Prostate gland (tissue), 2 donors: ENCODE measurements at regions not wholly inside any gene's neighbourhood (a gene's known extent, or its start where the extent isn't known, plus 50 kb on each side); places are given as distances from the start of the nearest gene placed in this dataset.

Experiments
- DNase-seq: peaks from one replicate; pipeline ENCODE4 v3.0.0-alpha.2; 2019; ENCODE audit warnings: low spot score
- H3K27ac ChIP-seq, 2 donors: fragments of 200-600 bp; sonication (generic); 2 replicates each; pipeline ENCODE4 v1.5.1; 2017 to 2019
- H3K27me3 ChIP-seq: fragments of 200-600 bp; sonication (generic); replicated peaks from 2 replicates; pipeline ENCODE4 v1.5.1; 2019; ENCODE audit not compliant: insufficient read depth
- H3K36me3 ChIP-seq, 2 donors: fragments of 200-600 bp; sonication (generic); 1 replicate in 1 of 2; 2 replicates in 1 of 2; pipeline versions ENCODE4 v1.5.1 to v1.8.1; 2017 to 2019
- H3K4me1 ChIP-seq: fragments of 200-600 bp; sonication (generic); replicated peaks from 2 replicates; pipeline ENCODE4 v1.5.1; 2019
- H3K4me3 ChIP-seq, 2 donors: fragments of 200-600 bp; sonication (generic); 2 replicates each; pipeline ENCODE4 v1.5.1; 2017 to 2019
- H3K9me3 ChIP-seq: fragments of 200-600 bp; sonication (generic); 2 replicates; pipeline ENCODE4 v1.5.1; 2017
- CTCF ChIP-seq, 4 experiments: fragments of 200-600 bp in 2 of 4; fragments of 450-650 bp in 2 of 4; sonication (generic) in 2 of 4; IDR thresholded peaks; 1 replicate in 3 of 4; 2 replicates in 1 of 4; pipeline ENCODE4 v1.5.1; 2016 to 2019; ENCODE audit warnings: antibody characterized with exemption in 4 of 4, mild to moderate bottlenecking in 2 of 4, moderate library complexity in 2 of 4
- POLR2A ChIP-seq: fragments of 450-650 bp; IDR thresholded peaks from one replicate; pipeline ENCODE4 v1.6.1; 2016; ENCODE audit warnings: antibody characterized with exemption, mild to moderate bottlenecking
- POLR2AphosphoS5 ChIP-seq: sonication (generic); formaldehyde crosslinking; IDR thresholded peaks from one replicate; pipeline ENCODE4 v1.6.1; 2017; ENCODE audit warnings: antibody characterized with exemption
- WGBS: methylation state at CpG from one replicate; pipeline ENCODE4 v1.1.5; 2018; 5-methylcytosine and 5-hydroxymethylcytosine counted together
- intact Hi-C: fragments of 100-400 bp; cut with DNase I; formaldehyde crosslinking; loops from one replicate; pipeline ENCODE4 v1.14.2; 2022

DNA sequence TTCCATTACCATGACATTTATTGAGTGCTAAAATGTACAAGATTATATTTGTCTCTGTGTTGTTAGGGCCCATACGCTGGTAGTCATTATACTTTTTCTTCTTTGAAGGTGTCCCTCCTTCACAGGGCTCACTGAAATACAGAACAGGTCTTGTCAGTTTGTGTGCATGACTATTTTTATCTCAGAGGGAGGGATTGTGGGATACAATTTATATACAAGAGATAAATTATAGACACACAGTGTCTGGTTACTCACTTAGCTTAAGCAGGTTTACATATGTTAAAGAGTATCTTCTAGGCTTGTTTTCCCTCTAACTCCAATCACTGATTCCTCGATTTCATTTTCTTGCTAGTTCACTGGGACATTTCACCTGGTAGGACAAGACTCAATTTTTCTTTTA lies 143.3 kb upstream of the GUCY1A1 start:
- H3K36me3 ChIP-seq: no peaks in the 10 kb centered on the region
- H3K4me1 ChIP-seq: no peaks in the 10 kb centered on the region
- peak overlapping the region in 1 of 2 donors; percentile 33 for H3K27ac ChIP-seq
- no peaks in the 10 kb centered on the region for H3K27me3 ChIP-seq
- no peak overlapping the region for H3K4me3 ChIP-seq
- no peak for TF ChIP-seq POLR2AphosphoS5
- no peak for TF ChIP-seq CTCF (IDR thresholded peaks at IDR 0.05)
- TF ChIP-seq POLR2A: no peak
- DNase-seq: no peak
- WGBS: 26% methylated on average over 2 of the region's 2 CpGs
- H3K9me3 ChIP-seq: no peaks in the 10 kb centered on the region
- intact Hi-C loops: loop anchor here (10.0 kb wide), 3 partner anchors 79 to 261 kb away; partner anchors contain the start of gene GUCY1A1

GRCh38 chr4:155522201-155522600 lies 144.4 kb upstream of the GUCY1A1 start:
- TF ChIP-seq POLR2A (no peak), CTCF (IDR thresholded peaks at IDR 0.05) (no peak), POLR2AphosphoS5 (no peak)
- DNase-seq: no peak
- Histone ChIP-seq H3K4me1 (no peaks in the 10 kb centered on the region), H3K27me3 (no peaks in the 10 kb centered on the region), H3K36me3 (no peaks in the 10 kb centered on the region), H3K27ac (no peak overlapping the region), H3K9me3 (no peaks in the 10 kb centered on the region), H3K4me3 (no peak overlapping the region)
- intact Hi-C loops: loop anchor here (10.0 kb wide), 3 partner anchors 77 to 263 kb away; partner anchors contain the start of gene GUCY1A1
- WGBS: 65% methylated on average over 2 of the region's 2 CpGs

DNA sequence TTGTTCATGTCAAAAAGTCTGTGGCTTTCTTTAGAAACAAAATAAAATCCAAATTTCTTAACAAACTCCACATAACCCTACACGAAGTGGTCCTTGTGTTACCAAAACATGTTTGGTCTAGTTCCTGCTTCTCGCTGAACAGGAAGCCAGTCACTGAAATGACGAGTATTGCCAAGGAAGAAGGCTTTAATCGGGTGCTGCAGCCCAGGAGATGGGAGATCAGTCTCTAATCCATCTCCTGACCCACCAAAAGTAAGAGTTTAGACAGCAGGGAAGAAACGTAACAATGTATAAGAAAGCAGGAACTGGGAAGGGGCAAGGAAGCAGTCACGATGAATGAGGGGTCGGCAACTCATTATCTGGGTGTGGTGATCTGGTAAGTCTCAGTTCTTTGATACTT lies 144.6 kb upstream of the MAP9 start:
- TF ChIP-seq POLR2A: no peak
- TF ChIP-seq POLR2AphosphoS5: no peak
- no peak for TF ChIP-seq CTCF (IDR thresholded peaks at IDR 0.05)
- Histone ChIP-seq H3K27ac (no peak overlapping the region), H3K9me3 (no peaks in the 10 kb centered on the region), H3K4me3 (no peak overlapping the region), H3K36me3 (no peaks in the 10 kb centered on the region), H3K27me3 (no peaks in the 10 kb centered on the region), H3K4me1 (no peaks in the 10 kb centered on the region)
- DNase-seq: no peak
- intact Hi-C loops: loop anchor here (10.0 kb wide), 3 partner anchors 77 to 263 kb away; partner anchors contain the start of gene GUCY1A1
- WGBS: 79% methylated on average over 7 of the region's 7 CpGs

DNA sequence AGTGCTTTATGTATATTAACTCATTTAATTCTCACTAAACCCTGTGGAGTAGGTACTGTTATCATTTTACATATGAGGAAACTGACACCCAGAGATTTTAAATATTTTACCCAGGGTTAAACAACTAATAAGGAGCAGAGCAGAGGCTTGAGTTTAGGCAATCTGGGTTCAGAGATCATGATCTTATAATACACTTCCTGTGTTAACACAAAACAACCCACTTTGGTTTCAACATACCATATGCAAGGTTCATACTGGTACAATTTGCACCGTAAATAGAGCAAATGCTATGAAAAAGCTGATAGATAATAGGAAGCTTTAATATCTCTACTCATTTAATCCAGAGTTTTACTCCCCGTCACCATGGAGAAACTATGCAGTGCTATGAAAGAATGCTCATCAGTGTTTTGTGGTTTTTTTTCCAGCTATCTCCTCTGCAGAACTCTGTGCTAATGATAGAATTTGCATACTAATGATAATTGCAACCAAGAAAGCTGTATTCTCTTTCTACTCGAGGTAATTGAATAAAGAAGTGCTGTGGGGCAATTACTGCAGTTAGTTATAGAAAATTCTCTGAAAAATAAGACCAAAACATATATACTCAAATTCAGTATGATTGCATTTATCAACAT lies 138.8 kb upstream of the MAP9 start:
- TF ChIP-seq POLR2A (no peak), POLR2AphosphoS5 (no peak), CTCF (IDR thresholded peaks at IDR 0.05) (no peak)
- no peaks in the 10 kb centered on the region for H3K27me3 ChIP-seq
- no peak overlapping the region for H3K4me3 ChIP-seq
- H3K27ac ChIP-seq: no peak overlapping the region
- no peak for DNase-seq
- no peaks in the 10 kb centered on the region for H3K36me3 ChIP-seq
- no peaks in the 10 kb centered on the region for H3K9me3 ChIP-seq
- intact Hi-C loops: no loop called here
- no peaks in the 10 kb centered on the region for H3K4me1 ChIP-seq
- WGBS: 84% methylated on average over 3 of the region's 3 CpGs

GRCh38 chr4:155514628-155515027 lies 137.9 kb upstream of the MAP9 start:
- intact Hi-C loops: no loop called here
- DNase-seq: no peak
- no peaks in the 10 kb centered on the region for H3K36me3 ChIP-seq
- no peaks in the 10 kb centered on the region for H3K9me3 ChIP-seq
- 92% methylated on average over 2 of the region's 2 CpGs for WGBS
- no peaks in the 10 kb centered on the region for H3K4me1 ChIP-seq
- H3K4me3 ChIP-seq: no peak overlapping the region
- H3K27ac ChIP-seq: no peak overlapping the region
- no peaks in the 10 kb centered on the region for H3K27me3 ChIP-seq
- TF ChIP-seq POLR2A: no peak
- no peak for TF ChIP-seq POLR2AphosphoS5
- no peak for TF ChIP-seq CTCF (IDR thresholded peaks at IDR 0.05)
